HG03064 (cell line): ENCODE measurements at regions not wholly inside any gene's neighbourhood (a gene's known extent, or its start where the extent isn't known, plus 50 kb on each side); places are given as distances from the start of the nearest gene placed in this dataset.

ENCODE experiments used
- ATAC-seq: cut with Tn5 transposase; IDR thresholded peaks from one replicate; pipeline ENCODE4 v1.9.1; 2021; ENCODE audit warnings: low read depth; ENCODE audit not compliant: unreplicated experiment

- no peak for ATAC-seq
Measured at GRCh38 chr5:89597878-89598277, 714.9 kb upstream of the MEF2C start.

- ATAC-seq, result no peak
Measured at GRCh38 chr5:89596821-89597220, 713.8 kb upstream of the MEF2C start.

GRCh38 chr5:89595056-89595455, 712.1 kb upstream of the MEF2C start:
- ATAC-seq, result no peak

- ATAC-seq, result no peak
Measured at GRCh38 chr5:89584339-89584956, 701.5 kb upstream of the MEF2C start.

GRCh38 chr5:89583534-89583933, 700.5 kb upstream of the MEF2C start:
- no peak for ATAC-seq

- ATAC-seq, result no peak
Measured at GRCh38 chr5:89582768-89583339, 699.9 kb upstream of the MEF2C start.

- no peak for ATAC-seq
Measured at GRCh38 chr5:89580976-89581375, 698.0 kb upstream of the MEF2C start.

- ATAC-seq, result no peak
Measured at GRCh38 chr5:89575319-89575718, 692.3 kb upstream of the MEF2C start.

- ATAC-seq, result no peak
Measured at GRCh38 chr5:89573345-89573744, 690.4 kb upstream of the MEF2C start.

GRCh38 chr5:89572696-89573095, 689.7 kb upstream of the MEF2C start:
- ATAC-seq, result no peak

- no peak for ATAC-seq
Measured at GRCh38 chr5:89570557-89570956, 687.6 kb upstream of the MEF2C start.

GRCh38 chr5:89566340-89566739, 683.4 kb upstream of the MEF2C start:
- ATAC-seq, result no peak

- ATAC-seq, result no peak
Measured at GRCh38 chr5:89560696-89561095, 677.7 kb upstream of the MEF2C start.

- ATAC-seq, result no peak
Measured at GRCh38 chr5:89556215-89556913, 673.4 kb upstream of the MEF2C start.

- no peak for ATAC-seq
Measured at GRCh38 chr5:89546657-89547056, 663.7 kb upstream of the MEF2C start.

- ATAC-seq, result no peak
Measured at GRCh38 chr5:89545626-89546025, 662.6 kb upstream of the MEF2C start.

- ATAC-seq, result no peak
Measured at GRCh38 chr5:89545076-89545475, 662.1 kb upstream of the MEF2C start.

- no peak for ATAC-seq
Measured at GRCh38 chr5:89542736-89543135, 659.8 kb upstream of the MEF2C start.

GRCh38 chr5:89537800-89538199, 654.8 kb upstream of the MEF2C start:
- ATAC-seq, result no peak

- ATAC-seq, result no peak
Measured at GRCh38 chr5:89536020-89536419, 653.0 kb upstream of the MEF2C start.

- ATAC-seq, result no peak
Measured at GRCh38 chr5:89535411-89535810, 652.4 kb upstream of the MEF2C start.

GRCh38 chr5:89534331-89534730, 651.3 kb upstream of the MEF2C start:
- ATAC-seq, result no peak
